ENCODE measurements at regions not wholly inside any gene's neighbourhood (a gene's known extent, or its start where the extent isn't known, plus 50 kb on each side); places are given as distances from the start of the nearest gene placed in this dataset.

DNA sequence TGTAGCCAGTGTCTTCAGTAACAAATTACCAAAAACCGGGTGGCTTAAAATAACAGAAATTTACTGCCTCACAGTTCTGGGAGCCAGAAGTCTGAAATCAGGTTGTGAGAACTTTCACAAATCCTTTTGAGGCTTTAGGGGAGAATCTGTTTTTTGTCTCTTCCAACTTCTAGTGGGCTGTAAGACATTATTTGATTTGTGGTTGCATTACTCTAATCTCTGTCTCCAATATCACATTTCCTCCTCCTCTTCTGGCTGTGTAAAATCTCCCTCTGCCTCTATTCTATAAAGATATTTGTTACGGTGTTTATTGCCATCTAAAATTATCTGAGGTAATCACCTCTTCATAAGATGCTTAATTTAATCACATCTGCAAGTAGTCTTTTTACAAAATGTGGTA, 1039.6 kb upstream of the LRRN3 start:
- TF ChIP-seq, protein P1, sequence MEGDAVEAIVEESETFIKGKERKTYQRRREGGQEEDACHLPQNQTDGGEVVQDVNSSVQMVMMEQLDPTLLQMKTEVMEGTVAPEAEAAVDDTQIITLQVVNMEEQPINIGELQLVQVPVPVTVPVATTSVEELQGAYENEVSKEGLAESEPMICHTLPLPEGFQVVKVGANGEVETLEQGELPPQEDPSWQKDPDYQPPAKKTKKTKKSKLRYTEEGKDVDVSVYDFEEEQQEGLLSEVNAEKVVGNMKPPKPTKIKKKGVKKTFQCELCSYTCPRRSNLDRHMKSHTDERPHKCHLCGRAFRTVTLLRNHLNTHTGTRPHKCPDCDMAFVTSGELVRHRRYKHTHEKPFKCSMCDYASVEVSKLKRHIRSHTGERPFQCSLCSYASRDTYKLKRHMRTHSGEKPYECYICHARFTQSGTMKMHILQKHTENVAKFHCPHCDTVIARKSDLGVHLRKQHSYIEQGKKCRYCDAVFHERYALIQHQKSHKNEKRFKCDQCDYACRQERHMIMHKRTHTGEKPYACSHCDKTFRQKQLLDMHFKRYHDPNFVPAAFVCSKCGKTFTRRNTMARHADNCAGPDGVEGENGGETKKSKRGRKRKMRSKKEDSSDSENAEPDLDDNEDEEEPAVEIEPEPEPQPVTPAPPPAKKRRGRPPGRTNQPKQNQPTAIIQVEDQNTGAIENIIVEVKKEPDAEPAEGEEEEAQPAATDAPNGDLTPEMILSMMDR (conservative IDR thresholded peaks at IDR 0.05; ENCODE audit: low read depth, low read length): no peak
- no peak for DNase-seq (ENCODE audit: low read depth)
- no peak overlapping the region for H3K4me3 ChIP-seq (ENCODE audit: low read depth, low read length)

DNA sequence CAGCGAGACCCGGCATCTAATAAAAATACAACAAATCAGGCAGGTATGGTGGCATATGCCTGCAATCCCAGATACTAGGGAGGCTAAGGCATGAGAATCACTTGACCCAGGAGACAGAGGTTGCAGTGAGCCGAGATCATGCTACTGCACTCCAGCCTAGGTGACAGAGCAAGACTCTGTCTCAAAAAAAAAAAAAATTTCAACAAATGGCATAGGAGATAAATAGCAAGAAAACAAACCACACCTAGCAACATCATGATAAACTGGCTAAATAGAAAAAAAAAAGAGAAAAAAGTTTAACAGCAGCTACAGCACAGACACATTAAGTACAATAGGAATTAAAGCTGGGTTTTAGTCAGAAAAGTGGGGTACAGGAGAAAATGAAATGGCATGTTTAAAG, 1034.6 kb upstream of the LRRN3 start:
- no peak overlapping the region for H3K4me3 ChIP-seq (ENCODE audit: low read depth, low read length)
- TF ChIP-seq, protein P1 (conservative IDR thresholded peaks at IDR 0.05; ENCODE audit: low read depth, low read length): no peak
- no peak for DNase-seq (ENCODE audit: low read depth)

DNA sequence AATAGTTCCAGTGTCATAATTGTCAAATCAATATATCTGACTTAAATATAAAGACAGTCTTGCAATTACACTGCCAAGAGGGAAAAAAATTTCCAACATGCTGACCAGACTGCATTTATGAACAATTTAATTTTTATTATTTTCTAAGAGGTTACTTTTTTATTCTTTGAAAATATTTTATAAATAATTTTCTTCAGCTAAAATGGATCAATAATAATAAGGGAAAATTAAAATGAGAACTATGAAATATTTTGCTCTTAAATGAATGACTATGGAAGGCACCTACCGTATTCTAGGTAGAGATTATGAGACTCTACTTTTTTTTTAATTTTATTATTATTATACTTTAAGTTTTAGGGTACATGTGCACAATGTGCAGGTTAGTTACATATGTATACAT, 1032.5 kb upstream of the LRRN3 start:
- TF ChIP-seq, protein P1 (conservative IDR thresholded peaks at IDR 0.05; ENCODE audit: low read depth, low read length): no peak
- no peak overlapping the region for H3K4me3 ChIP-seq (ENCODE audit: low read depth, low read length)
- no peak for DNase-seq (ENCODE audit: low read depth)

DNA sequence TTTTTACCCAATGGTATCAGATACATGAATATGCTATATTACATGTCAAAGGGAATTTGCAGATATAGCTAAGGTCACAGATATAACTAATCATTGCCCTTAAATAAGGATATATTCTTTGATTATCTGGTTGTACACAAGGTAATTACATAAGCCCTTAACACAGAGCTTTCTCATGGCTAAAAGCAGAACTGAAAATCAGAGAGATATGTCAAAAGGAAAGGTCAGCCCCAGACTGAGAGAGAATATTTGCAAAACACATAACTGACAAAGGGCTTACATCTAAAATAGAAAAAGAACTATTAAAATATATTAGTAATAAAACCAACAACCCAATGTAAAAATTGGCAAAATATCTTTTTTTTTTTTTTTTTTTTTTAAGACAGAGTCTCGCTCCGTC, 1029.5 kb upstream of the LRRN3 start:
- DNase-seq (ENCODE audit: low read depth): no peak
- TF ChIP-seq, protein P1 (conservative IDR thresholded peaks at IDR 0.05; ENCODE audit: low read depth, low read length): no peak
- no peak overlapping the region for H3K4me3 ChIP-seq (ENCODE audit: low read depth, low read length)

DNA sequence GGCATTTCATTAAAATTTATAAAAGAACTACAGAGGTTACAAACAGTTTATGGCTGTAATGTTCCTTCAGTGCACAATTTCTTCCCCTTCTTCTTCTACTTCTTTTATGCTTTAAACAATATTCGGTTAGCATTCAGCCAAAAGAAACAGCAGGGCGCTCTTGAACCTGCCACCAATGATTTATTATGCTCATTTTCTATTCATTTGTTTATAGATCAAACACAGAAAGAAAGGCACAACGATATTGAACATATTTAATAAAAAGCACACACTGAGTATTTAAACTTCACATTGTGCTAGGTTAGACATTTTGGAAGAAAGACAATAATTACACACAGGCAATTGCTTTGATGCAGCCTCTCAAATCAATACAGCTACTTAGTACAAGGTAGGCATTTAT, 1025.8 kb upstream of the LRRN3 start:
- TF ChIP-seq, protein P1 (conservative IDR thresholded peaks at IDR 0.05; ENCODE audit: low read depth, low read length): no peak
- no peak for DNase-seq (ENCODE audit: low read depth)
- H3K4me3 ChIP-seq (ENCODE audit: low read depth, low read length): no peak overlapping the region

DNA sequence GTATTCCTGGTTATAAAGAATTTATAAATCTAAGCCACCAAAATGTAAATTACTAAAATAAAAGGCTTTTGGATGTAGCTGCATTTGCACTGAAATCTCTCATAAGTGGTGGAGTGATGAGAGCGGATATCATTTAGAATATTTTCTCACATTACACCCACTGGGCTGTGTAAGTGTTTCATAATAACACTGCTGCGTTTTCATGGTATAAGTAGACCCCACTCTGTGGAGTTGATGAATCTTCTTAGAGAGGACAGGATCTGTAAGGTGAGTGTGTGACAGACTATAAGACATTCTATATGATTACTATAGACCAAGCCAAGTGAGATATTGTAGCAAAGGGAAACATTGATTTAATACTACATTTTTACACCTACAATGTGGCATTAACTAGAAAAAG, 1024.1 kb upstream of the LRRN3 start:
- TF ChIP-seq, protein P1 (conservative IDR thresholded peaks at IDR 0.05; ENCODE audit: low read depth, low read length): no peak
- no peak overlapping the region for H3K4me3 ChIP-seq (ENCODE audit: low read depth, low read length)
- DNase-seq (ENCODE audit: low read depth): no peak

DNA sequence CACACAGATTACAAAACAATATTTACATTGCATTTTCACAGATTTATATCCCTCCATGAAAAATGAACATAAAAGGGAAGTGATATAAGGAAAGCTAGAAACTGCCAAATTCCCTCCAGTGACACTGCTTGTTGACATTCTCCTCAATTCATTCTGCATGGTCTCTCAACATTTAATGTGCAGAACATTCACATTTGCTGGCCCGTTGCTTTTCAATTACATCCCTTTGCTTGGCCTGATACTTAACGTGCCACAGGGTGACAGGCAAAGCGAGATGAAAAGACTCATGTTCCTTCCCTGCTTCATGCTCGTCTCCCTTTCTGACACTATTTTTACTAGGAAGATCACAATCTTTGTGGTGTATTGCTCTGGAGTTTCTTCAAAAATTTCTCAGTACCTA, 1019.7 kb upstream of the LRRN3 start:
- H3K4me3 ChIP-seq (ENCODE audit: low read depth, low read length): no peak overlapping the region
- DNase-seq (ENCODE audit: low read depth): no peak
- TF ChIP-seq, protein P1 (conservative IDR thresholded peaks at IDR 0.05; ENCODE audit: low read depth, low read length): no peak
